Mesendoderm (in vitro differentiated cells): ENCODE measurements at regions not wholly inside any gene's neighbourhood (a gene's known extent, or its start where the extent isn't known, plus 50 kb on each side); places are given as distances from the start of the nearest gene placed in this dataset.
A peak's percentile ranks its signal among the peaks of the same experiment; 100 is the strongest.

ENCODE experiments used
- DNase-seq: peaks from one replicate; pipeline ENCODE4 v3.0.0; 2013
- H2AK5ac ChIP-seq: 2 replicates; pipeline ENCODE4 v1.6.1; 2013; ENCODE audit warnings: low read length, inconsistent platforms
- H2BK120ac ChIP-seq: 2 replicates; pipeline ENCODE4 v1.6.1; 2013; ENCODE audit warnings: low read depth, mild to moderate bottlenecking, low read length, moderate library complexity, mixed read lengths
- H2BK15ac ChIP-seq: replicated peaks from 2 replicates; pipeline ENCODE4 v1.6.1; 2013; ENCODE audit warnings: low read depth, mild to moderate bottlenecking, moderate library complexity
- H2BK5ac ChIP-seq: 2 replicates; pipeline ENCODE4 v1.6.1; 2013; ENCODE audit warnings: low read length, inconsistent platforms
- H3K18ac ChIP-seq: 2 replicates; pipeline ENCODE4 v1.6.1; 2013; ENCODE audit warnings: mild to moderate bottlenecking, low read length, mixed read lengths
- H3K23ac ChIP-seq: one replicate; pipeline ENCODE4 v1.6.1; 2013; ENCODE audit warnings: low read length
- H3K27ac ChIP-seq: 2 replicates; pipeline ENCODE4 v1.5.1; 2013; ENCODE audit warnings: low read depth, mild to moderate bottlenecking, inconsistent platforms, low read length, moderate library complexity
- H3K27me3 ChIP-seq: 2 replicates; pipeline ENCODE4 v1.6.1; 2013; ENCODE audit warnings: low read length, control low read depth, mild to moderate bottlenecking, inconsistent platforms; ENCODE audit not compliant: insufficient read depth, poor library complexity
- H3K36me3 ChIP-seq: 2 replicates; pipeline ENCODE4 v1.6.1; 2013; ENCODE audit warnings: low read length, inconsistent platforms; ENCODE audit not compliant: control insufficient read depth, insufficient read depth
- H3K4ac ChIP-seq: one replicate; pipeline ENCODE4 v1.6.1; 2013; ENCODE audit warnings: low read depth, mild to moderate bottlenecking, low read length, moderate library complexity
- H3K4me1 ChIP-seq: 2 replicates; pipeline ENCODE4 v1.6.1; 2013; ENCODE audit warnings: low read depth, low read length, inconsistent platforms; ENCODE audit not compliant: control insufficient read depth
- H3K4me2 ChIP-seq: 2 replicates; pipeline ENCODE4 v1.6.1; 2013; ENCODE audit warnings: low read length
- H3K4me3 ChIP-seq: 2 replicates; pipeline ENCODE4 v1.5.1; 2013; ENCODE audit warnings: mild to moderate bottlenecking, low read length
- H3K56ac ChIP-seq: one replicate; pipeline ENCODE4 v1.6.1; 2013; ENCODE audit warnings: low read length
- H3K79me1 ChIP-seq: 2 replicates; pipeline ENCODE4 v1.6.1; 2013; ENCODE audit warnings: low read length, inconsistent platforms
- H3K79me2 ChIP-seq: 2 replicates; pipeline ENCODE4 v1.6.1; 2013; ENCODE audit warnings: mild to moderate bottlenecking, low read length; ENCODE audit not compliant: control insufficient read depth, insufficient read depth
- H3K9ac ChIP-seq: 2 replicates; pipeline ENCODE4 v1.6.1; 2013; ENCODE audit warnings: low read length, inconsistent platforms
- H4K5ac ChIP-seq: one replicate; pipeline ENCODE4 v1.6.1; 2013; ENCODE audit warnings: low read length
- H4K8ac ChIP-seq: one replicate; pipeline ENCODE4 v1.6.1; 2013; ENCODE audit warnings: low read depth, mild to moderate bottlenecking, control low read depth, low read length, moderate library complexity
- WGBS: extraction: QIAGEN DNeasy Blood & Tissue Kit; methylation state at CpG from one replicate; pipeline ENCODE4 v1.1.7; 2013; ENCODE audit warnings: low lambda C conversion rate, missing lambda C conversion rate; ENCODE audit not compliant: insufficient coverage; ENCODE audit errors: extremely low coverage; 5-methylcytosine and 5-hydroxymethylcytosine counted together

DNA sequence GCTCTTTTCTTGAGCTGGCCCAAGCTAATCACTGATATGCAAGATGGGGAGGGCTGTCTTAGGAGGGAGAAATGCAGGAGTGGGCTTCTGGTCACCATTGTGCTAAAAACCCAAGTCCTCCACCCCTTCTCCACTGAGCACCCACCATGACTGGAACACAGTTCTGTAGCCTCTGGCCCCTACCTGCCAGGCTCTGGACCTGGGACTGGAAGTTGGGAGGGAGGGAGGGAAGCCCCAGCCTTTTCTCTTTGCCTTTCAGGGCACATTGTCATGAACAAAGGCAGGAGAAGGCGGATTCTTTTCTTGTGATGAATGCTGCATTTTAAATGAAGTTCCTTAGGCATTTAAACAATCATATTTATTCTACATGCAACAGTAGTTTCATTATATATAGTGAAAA, 559.1 kb upstream of the TRPC7 start:
- Histone ChIP-seq H3K79me1 (no peaks in the 10 kb centered on the region), H2BK15ac (no peak overlapping the region), H2BK5ac (no peak overlapping the region), H3K27ac (no peak overlapping the region), H2AK5ac (no peak overlapping the region), H3K4me2 (no peak overlapping the region), H3K4ac (no peak overlapping the region), H4K5ac (no peak overlapping the region), H3K4me3 (no peak overlapping the region), H3K36me3 (no peaks in the 10 kb centered on the region), H3K79me2 (no peaks in the 10 kb centered on the region), H4K8ac (no peak overlapping the region), H3K18ac (no peak overlapping the region), H2BK120ac (no peak overlapping the region), H3K23ac (no peak overlapping the region), H3K9ac (no peak overlapping the region), H3K56ac (no peak overlapping the region), H3K27me3 (no peaks in the 10 kb centered on the region), H3K4me1 (no peaks in the 10 kb centered on the region)
- DNase-seq: no peak
- WGBS: no CpG with 5 or more reads among the region's 1 CpG

DNA sequence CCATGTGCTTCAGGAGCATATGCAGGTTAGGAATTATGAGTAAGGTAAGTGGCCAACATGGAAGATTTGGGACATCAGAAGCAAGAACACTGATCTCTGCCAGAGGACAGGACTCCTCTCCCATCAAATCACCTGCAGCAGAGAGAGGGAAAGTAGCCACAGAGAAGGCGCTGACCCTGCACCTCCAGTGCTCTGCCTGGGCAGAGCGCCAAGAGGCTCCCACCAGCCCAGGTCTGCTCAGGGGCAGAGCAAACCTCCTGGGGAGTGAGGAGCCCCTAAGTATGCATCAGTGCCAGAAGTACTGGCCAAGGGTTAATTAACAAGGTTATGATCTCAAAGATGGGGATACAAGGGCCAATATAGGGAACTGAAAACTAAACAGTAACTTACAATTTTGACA, 545.3 kb upstream of the TRPC7 start:
- H3K56ac ChIP-seq: no peak overlapping the region
- H3K27ac ChIP-seq: no peak overlapping the region
- H4K8ac ChIP-seq: no peak overlapping the region
- H3K4ac ChIP-seq: no peak overlapping the region
- no peaks in the 10 kb centered on the region for H3K27me3 ChIP-seq
- H3K4me3 ChIP-seq: no peak overlapping the region
- no peaks in the 10 kb centered on the region for H3K36me3 ChIP-seq
- H4K5ac ChIP-seq: no peak overlapping the region
- WGBS: no CpG with 5 or more reads among the region's 2 CpGs
- H3K18ac ChIP-seq: no peak overlapping the region
- no peaks in the 10 kb centered on the region for H3K79me2 ChIP-seq
- no peak overlapping the region for H2BK5ac ChIP-seq
- H2BK120ac ChIP-seq: no peak overlapping the region
- H2BK15ac ChIP-seq: no peak overlapping the region
- no peak overlapping the region for H3K23ac ChIP-seq
- DNase-seq: no peak
- H3K4me2 ChIP-seq: no peak overlapping the region
- peaks cover 3% of the 10 kb centered on the region for H3K4me1 ChIP-seq
- H2AK5ac ChIP-seq: no peak overlapping the region
- no peaks in the 10 kb centered on the region for H3K79me1 ChIP-seq
- H3K9ac ChIP-seq: no peak overlapping the region

DNA sequence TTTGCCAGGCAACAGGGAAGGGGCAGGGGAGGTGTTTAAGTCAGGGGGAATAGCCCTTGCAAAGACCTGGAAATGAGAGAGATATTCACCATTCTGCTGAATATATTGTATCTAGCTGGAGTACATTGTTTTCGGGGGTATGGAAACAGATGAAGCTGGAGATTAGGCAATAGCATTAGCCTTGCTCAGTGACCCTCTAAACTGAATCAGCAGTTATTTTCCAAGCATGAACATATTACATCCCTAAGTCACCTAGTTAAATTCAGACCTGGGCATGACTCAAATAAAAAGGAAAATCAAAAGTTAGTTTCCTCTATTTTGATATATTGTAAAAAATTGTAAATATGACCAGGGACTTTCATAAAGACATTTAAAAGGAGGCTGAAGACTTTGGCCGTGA, 544.6 kb upstream of the TRPC7 start:
- no peak overlapping the region for H2BK5ac ChIP-seq
- H3K9ac ChIP-seq: no peak overlapping the region
- no peak overlapping the region for H4K5ac ChIP-seq
- H3K79me1 ChIP-seq: no peaks in the 10 kb centered on the region
- no peak overlapping the region for H3K4me2 ChIP-seq
- H3K27ac ChIP-seq: no peak overlapping the region
- no peaks in the 10 kb centered on the region for H3K27me3 ChIP-seq
- no peak for DNase-seq
- H3K4ac ChIP-seq: no peak overlapping the region
- peaks cover 3% of the 10 kb centered on the region for H3K4me1 ChIP-seq
- WGBS: no CpG with 5 or more reads among the region's 2 CpGs
- H2BK15ac ChIP-seq: no peak overlapping the region
- no peak overlapping the region for H4K8ac ChIP-seq
- H3K18ac ChIP-seq: no peak overlapping the region
- no peak overlapping the region for H2AK5ac ChIP-seq
- no peak overlapping the region for H2BK120ac ChIP-seq
- H3K36me3 ChIP-seq: no peaks in the 10 kb centered on the region
- no peak overlapping the region for H3K56ac ChIP-seq
- H3K79me2 ChIP-seq: no peaks in the 10 kb centered on the region
- H3K23ac ChIP-seq: no peak overlapping the region
- H3K4me3 ChIP-seq: no peak overlapping the region

DNA sequence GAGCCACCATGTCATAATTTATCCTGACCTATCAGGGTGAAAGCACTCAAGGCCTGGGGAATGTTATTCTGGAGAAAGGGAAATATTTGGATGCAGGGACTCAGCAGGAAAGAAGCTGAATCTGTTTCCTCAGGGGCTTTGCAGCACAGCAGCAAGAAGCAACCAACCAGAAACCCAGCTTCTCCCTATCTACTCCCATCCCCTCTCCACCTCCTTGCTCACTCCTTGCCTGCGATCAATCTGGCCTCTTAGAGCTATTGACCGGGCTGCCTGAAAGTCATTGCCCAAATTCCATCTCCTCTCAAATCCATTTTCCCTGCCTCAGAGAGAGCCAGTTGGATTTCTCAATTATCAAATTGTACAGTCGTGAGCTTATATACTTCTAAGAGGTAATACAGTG, 542.0 kb upstream of the TRPC7 start:
- no peaks in the 10 kb centered on the region for H3K79me1 ChIP-seq
- H3K4me3 ChIP-seq: no peak overlapping the region
- H3K9ac ChIP-seq: no peak overlapping the region
- no peak overlapping the region for H3K56ac ChIP-seq
- H2BK5ac ChIP-seq: no peak overlapping the region
- H3K23ac ChIP-seq: no peak overlapping the region
- DNase-seq: peak; percentile 86
- H3K36me3 ChIP-seq: no peaks in the 10 kb centered on the region
- H4K8ac ChIP-seq: no peak overlapping the region
- WGBS: no CpG with 5 or more reads among the region's 3 CpGs
- H3K4me1 ChIP-seq: peaks cover 3% of the 10 kb centered on the region
- no peak overlapping the region for H3K4ac ChIP-seq
- H2BK120ac ChIP-seq: no peak overlapping the region
- no peak overlapping the region for H3K18ac ChIP-seq
- no peak overlapping the region for H4K5ac ChIP-seq
- H3K4me2 ChIP-seq: no peak overlapping the region
- H3K27ac ChIP-seq: peak overlapping the region; percentile 25
- no peak overlapping the region for H2BK15ac ChIP-seq
- no peak overlapping the region for H2AK5ac ChIP-seq
- no peaks in the 10 kb centered on the region for H3K27me3 ChIP-seq
- no peaks in the 10 kb centered on the region for H3K79me2 ChIP-seq

DNA sequence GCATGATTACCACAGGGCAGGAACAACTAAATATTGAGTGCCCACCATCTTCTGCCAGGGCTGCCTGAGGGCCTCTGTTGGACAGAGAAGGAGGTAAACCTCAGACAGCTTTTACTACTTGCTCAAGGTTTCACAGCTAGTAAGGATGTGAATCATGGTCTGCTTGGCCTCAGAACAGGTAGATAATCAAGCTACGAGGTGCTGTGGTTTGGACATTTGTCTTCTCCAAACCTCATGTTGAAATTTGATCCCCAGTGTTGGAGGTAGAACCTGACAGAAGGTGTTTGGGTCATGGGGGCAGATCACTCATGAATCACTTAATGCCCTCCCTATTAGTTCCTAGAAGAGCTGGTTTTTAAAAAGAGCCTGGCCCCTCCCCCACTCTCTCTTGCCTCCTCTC, 541.2 kb upstream of the TRPC7 start:
- peak; percentile 32 for DNase-seq
- Histone ChIP-seq H3K18ac (no peak overlapping the region), H3K4me3 (no peak overlapping the region), H2BK5ac (no peak overlapping the region), H2AK5ac (no peak overlapping the region), H3K27ac (no peak overlapping the region), H3K23ac (no peak overlapping the region), H3K4ac (no peak overlapping the region), H3K56ac (no peak overlapping the region), H2BK15ac (no peak overlapping the region), H3K4me1 (peaks cover 3% of the 10 kb centered on the region), H3K36me3 (no peaks in the 10 kb centered on the region), H2BK120ac (no peak overlapping the region), H3K9ac (no peak overlapping the region), H4K8ac (no peak overlapping the region), H3K79me1 (no peaks in the 10 kb centered on the region), H3K79me2 (no peaks in the 10 kb centered on the region), H3K4me2 (no peak overlapping the region), H4K5ac (no peak overlapping the region), H3K27me3 (no peaks in the 10 kb centered on the region)
- no CpG with 5 or more reads among the region's 1 CpG for WGBS

DNA sequence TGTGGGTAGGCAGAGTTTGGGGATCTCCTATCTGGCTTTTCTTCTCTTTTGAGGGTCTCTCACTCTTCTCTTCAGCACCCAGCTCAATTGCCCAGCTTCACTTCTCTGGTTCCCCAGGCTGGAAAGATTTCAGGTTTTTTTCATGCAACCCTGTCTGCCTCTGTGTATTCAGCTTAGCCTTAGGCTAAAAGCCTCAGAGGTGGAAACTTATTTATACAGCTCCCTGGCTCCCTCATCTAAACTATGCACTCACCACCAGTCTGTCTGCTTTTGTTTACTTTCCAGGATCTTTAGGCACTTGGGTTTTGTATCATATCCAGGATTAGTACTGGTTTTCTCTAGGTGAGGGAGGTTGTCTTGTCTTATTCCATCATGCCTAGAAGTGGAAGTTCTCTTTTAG, 540.2 kb upstream of the TRPC7 start:
- Histone ChIP-seq H3K9ac (no peak overlapping the region), H2AK5ac (no peak overlapping the region), H4K5ac (peak overlapping the region; percentile 78), H3K36me3 (no peaks in the 10 kb centered on the region), H3K79me1 (no peaks in the 10 kb centered on the region), H2BK15ac (no peak overlapping the region), H3K23ac (no peak overlapping the region), H3K56ac (no peak overlapping the region), H2BK120ac (no peak overlapping the region), H2BK5ac (no peak overlapping the region), H3K18ac (no peak overlapping the region), H3K4me3 (no peak overlapping the region), H3K27ac (no peak overlapping the region), H3K4ac (no peak overlapping the region), H3K79me2 (no peaks in the 10 kb centered on the region), H3K27me3 (no peaks in the 10 kb centered on the region), H3K4me1 (peaks cover 3% of the 10 kb centered on the region), H3K4me2 (no peak overlapping the region), H4K8ac (no peak overlapping the region)
- DNase-seq: peak; percentile 68
